IMR-90 (cell line): ENCODE measurements at regions not wholly inside any gene's neighbourhood (a gene's known extent, or its start where the extent isn't known, plus 50 kb on each side); places are given as distances from the start of the nearest gene placed in this dataset.

Experiments used
- ATAC-seq: fragments of 200-7000 bp; cut with Tn5 transposase; 2 replicates; pipeline ENCODE4 v1.9.1; 2020; ENCODE audit warnings: low read depth, mild to moderate bottlenecking, moderate library complexity
- BruUV-seq: library from RNA; stranded (reverse); fragments of 400-500 nt; replicated peaks from 2 replicates; lab custom pipeline; 2021; lab: Mats Ljungman, UMichigan
- CTCF ChIA-PET: fragments of 300-600 bp; formaldehyde crosslinking; extraction: SDS; loops from one replicate; lab custom pipeline; 2021; ENCODE audit warnings: antibody characterized with exemption; lab: Yijun Ruan, JAX
- POLR2A ChIA-PET: fragments of 300-600 bp; sonication (Branson Sonifier 250); formaldehyde crosslinking; loops from one replicate; lab custom pipeline; 2022; ENCODE audit warnings: antibody characterized with exemption; ENCODE audit not compliant: unreplicated experiment; lab: Charles Lee
- DNase-seq: peaks from one replicate; pipeline ENCODE4 v3.0.0; 2013
- H2AFZ ChIP-seq: replicated peaks from 2 replicates; pipeline ENCODE3; 2013; ENCODE audit warnings: low read length, mild to moderate bottlenecking; ENCODE audit not compliant: poor library complexity
- H2AK5ac ChIP-seq: 2 replicates; pipeline ENCODE4 v1.6.1; 2013; ENCODE audit warnings: low read depth, low read length, inconsistent platforms
- H2AK9ac ChIP-seq: replicated peaks from 2 replicates; pipeline ENCODE3; 2013; ENCODE audit warnings: mild to moderate bottlenecking, low read depth, low read length, moderate library complexity; ENCODE audit not compliant: poor library complexity
- H2BK120ac ChIP-seq: 2 replicates; pipeline ENCODE4 v1.6.1; 2013; ENCODE audit warnings: low read depth, low read length, inconsistent platforms
- H2BK15ac ChIP-seq: 3 replicates; pipeline ENCODE4 v1.6.1; 2013; ENCODE audit warnings: low read depth, low read length, inconsistent platforms
- H2BK20ac ChIP-seq: 2 replicates; pipeline ENCODE4 v1.6.1; 2013; ENCODE audit warnings: low read depth, mild to moderate bottlenecking, inconsistent platforms, low read length, moderate library complexity
- H2BK5ac ChIP-seq: 2 replicates; pipeline ENCODE4 v1.6.1; 2013; ENCODE audit warnings: mild to moderate bottlenecking, low read depth, low read length, inconsistent platforms; ENCODE audit not compliant: poor library complexity, severe bottlenecking
- H3K14ac ChIP-seq: replicated peaks from 2 replicates; pipeline ENCODE4 v1.6.1; 2013; ENCODE audit warnings: low read depth, low read length, inconsistent platforms
- H3K18ac ChIP-seq: 2 replicates; pipeline ENCODE4 v1.6.1; 2013; ENCODE audit warnings: low read depth, low read length, control low read depth
- H3K23ac ChIP-seq: 2 replicates; pipeline ENCODE4 v1.6.1; 2013; ENCODE audit warnings: low read depth, low read length, inconsistent platforms
- H3K27ac ChIP-seq: 2 replicates; pipeline ENCODE4 v1.5.1; 2013; ENCODE audit warnings: mild to moderate bottlenecking, control low read depth, low read length; ENCODE audit not compliant: insufficient read depth
- H3K27me3 ChIP-seq: 2 replicates; pipeline ENCODE4 v1.6.1; 2013; ENCODE audit warnings: low read length; ENCODE audit not compliant: control insufficient read depth, insufficient read depth
- H3K36me3 ChIP-seq: 2 replicates; pipeline ENCODE4 v1.6.1; 2013; ENCODE audit warnings: low read length, mixed read lengths; ENCODE audit not compliant: control insufficient read depth, insufficient read depth
- H3K4ac ChIP-seq: 2 replicates; pipeline ENCODE4 v1.6.1; 2013; ENCODE audit warnings: low read depth, low read length, inconsistent platforms
- H3K4me1 ChIP-seq: 2 replicates; pipeline ENCODE4 v1.6.1; 2013; ENCODE audit warnings: low read length, mixed read lengths; ENCODE audit not compliant: control insufficient read depth, insufficient read depth
- H3K4me2 ChIP-seq: 2 replicates; pipeline ENCODE4 v1.6.1; 2013; ENCODE audit warnings: low read depth, mild to moderate bottlenecking, control low read depth, low read length, moderate library complexity
- H3K4me3 ChIP-seq: 2 replicates; pipeline ENCODE4 v1.5.1; 2013; ENCODE audit warnings: low read depth, mild to moderate bottlenecking, control low read depth, low read length, moderate library complexity; ENCODE audit not compliant: insufficient read depth
- H3K56ac ChIP-seq: 2 replicates; pipeline ENCODE4 v1.6.1; 2013; ENCODE audit warnings: low read length, inconsistent platforms; ENCODE audit not compliant: insufficient read depth; ENCODE audit errors: extremely low read depth
- H3K79me1 ChIP-seq, 2 experiments: 2 replicates each; pipeline ENCODE4 v1.6.1; 2013; ENCODE audit warnings: low read length in 2 of 2, inconsistent platforms in 1 of 2, low read depth in 1 of 2
- H3K9ac ChIP-seq: 2 replicates; pipeline ENCODE4 v1.6.1; 2013; ENCODE audit warnings: low read depth, low read length, control low read depth
- H3K9me1 ChIP-seq: 2 replicates; pipeline ENCODE4 v1.6.1; 2013; ENCODE audit warnings: low read length, inconsistent platforms; ENCODE audit not compliant: insufficient read depth
- H3K9me3 ChIP-seq: 2 replicates; pipeline ENCODE4 v1.6.1; 2013; ENCODE audit warnings: low read length; ENCODE audit not compliant: control insufficient read depth, insufficient read depth
- H4K20me1 ChIP-seq: 2 replicates; pipeline ENCODE4 v1.6.1; 2013; ENCODE audit warnings: low read length, inconsistent platforms; ENCODE audit not compliant: insufficient read depth
- H4K5ac ChIP-seq: 2 replicates; pipeline ENCODE4 v1.6.1; 2013; ENCODE audit warnings: mild to moderate bottlenecking, low read depth, low read length, control low read depth
- H4K8ac ChIP-seq, 2 experiments: 2 replicates each; pipeline ENCODE4 v1.6.1; 2013; ENCODE audit warnings: low read depth in 2 of 2, low read length in 2 of 2, control low read depth in 1 of 2, inconsistent platforms in 1 of 2
- H4K91ac ChIP-seq: 2 replicates; pipeline ENCODE4 v1.6.1; 2013; ENCODE audit warnings: low read depth, low read length, inconsistent platforms; ENCODE audit not compliant: insufficient read depth
- POLR2A ChIP-seq: IDR thresholded peaks from 2 replicates; pipeline ENCODE4 v1.6.1; 2012; ENCODE audit warnings: mild to moderate bottlenecking, low read depth, low read length
- WGBS, 2 experiments: methylation state at CpG; one replicate each; pipeline versions ENCODE4 v1.1.5 to v1.1.7; 2013; ENCODE audit warnings: missing lambda C conversion rate in 2 of 2; ENCODE audit not compliant: insufficient read length in 1 of 2; ENCODE audit errors: extremely low coverage in 2 of 2; 5-methylcytosine and 5-hydroxymethylcytosine counted together
- dilution Hi-C: fragments of 300-500 bp; cut with HindIII; formaldehyde crosslinking; loops from one replicate; pipeline ENCODE4 v1.14.3; 2018; ENCODE audit warnings: low sequenced_read_pairs; ENCODE audit not compliant: unreplicated experiment
- in situ Hi-C: fragments of 300-500 bp; cut with MboI; formaldehyde crosslinking; loops from 3 replicates; pipeline ENCODE4 v1.14.3; 2019; ENCODE audit warnings: low sequenced_read_pairs, inconsistent platforms, mixed read lengths
- intact Hi-C: fragments of 100-400 bp; cut with micrococcal nuclease; formaldehyde crosslinking; loops from 2 replicates; pipeline ENCODE4 v1.10.0; 2022
- TF ChIP-seq, protein P1 (sequence below): fragments of 150-350 bp; IDR thresholded peaks from 2 replicates; pipeline ENCODE4 v1.6.1; 2017; ENCODE audit warnings: mild to moderate bottlenecking, antibody characterized with exemption, low read length, low read depth

GRCh38 chr3:162369306-162369705, 872.7 kb downstream of the OTOL1 start:
- Histone ChIP-seq H2AK9ac (no peak overlapping the region), H4K8ac (no peak overlapping the region), H4K5ac (no peak overlapping the region), H3K9me3 (no peaks in the 10 kb centered on the region), H3K27ac (no peak overlapping the region), H4K20me1 (no peaks in the 10 kb centered on the region), H3K4me3 (no peak overlapping the region), H3K27me3 (no peaks in the 10 kb centered on the region), H3K9me1 (no peaks in the 10 kb centered on the region), H3K4ac (no peak overlapping the region), H4K91ac (no peak overlapping the region), H3K79me1 (no peaks in the 10 kb centered on the region), H3K9ac (no peak overlapping the region), H3K23ac (no peak overlapping the region), H3K14ac (no peak overlapping the region), H2BK15ac (no peak overlapping the region), H2AFZ (no peak overlapping the region), H3K4me2 (no peak overlapping the region), H2AK5ac (no peak overlapping the region), H3K36me3 (no peaks in the 10 kb centered on the region), H3K56ac (no peak overlapping the region), H3K18ac (no peak overlapping the region), H2BK120ac (no peak overlapping the region), H3K4me1 (peaks cover 6% of the 10 kb centered on the region; the same call in 1 of the 2 replicates), H2BK5ac (no peak overlapping the region), H2BK20ac (no peak overlapping the region)
- CTCF ChIA-PET: no interaction called here
- intact Hi-C loops (loop anchor here (10.0 kb wide), 1 partner anchor 145 kb away; no protein-coding TSS in a partner anchor), in situ Hi-C loops (no loop called here), dilution Hi-C loops (no loop called here)
- DNase-seq: no peak
- no CpG with 5 or more reads among the region's 1 CpG for WGBS, 2 experiments
- no peak for TF ChIP-seq POLR2A
- TF ChIP-seq, protein P1, sequence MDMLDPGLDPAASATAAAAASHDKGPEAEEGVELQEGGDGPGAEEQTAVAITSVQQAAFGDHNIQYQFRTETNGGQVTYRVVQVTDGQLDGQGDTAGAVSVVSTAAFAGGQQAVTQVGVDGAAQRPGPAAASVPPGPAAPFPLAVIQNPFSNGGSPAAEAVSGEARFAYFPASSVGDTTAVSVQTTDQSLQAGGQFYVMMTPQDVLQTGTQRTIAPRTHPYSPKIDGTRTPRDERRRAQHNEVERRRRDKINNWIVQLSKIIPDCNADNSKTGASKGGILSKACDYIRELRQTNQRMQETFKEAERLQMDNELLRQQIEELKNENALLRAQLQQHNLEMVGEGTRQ: no peak
- no peak for ATAC-seq
- BruUV-seq: no TSS peak
- POLR2A ChIA-PET: no interaction called here
